Lung (tissue), 11 donors: ENCODE measurements at regions not wholly inside any gene's neighbourhood (a gene's known extent, or its start where the extent isn't known, plus 50 kb on each side); places are given as distances from the start of the nearest gene placed in this dataset.
"Not testable (repeated sequence)": the region's sequence is repeated elsewhere in the genome, so short reads cannot be mapped to it uniquely, and the experiment has no call there.

Source experiments
- ATAC-seq: fragments of 200-7000 bp; cut with Tn5 transposase; one replicate; pipeline ENCODE4 v1.9.1; 2020; ENCODE audit warnings: moderate number of reproducible peaks; ENCODE audit not compliant: insufficient read depth, low FRiP score
- DNase-seq, 3 donors: peaks; one replicate each; pipeline ENCODE4 v3.0.0-alpha.2; 2013 to 2017
- H3K27ac ChIP-seq, 2 donors: one replicate each; pipeline ENCODE4 v1.5.1; 2013; ENCODE audit warnings: mild to moderate bottlenecking in 2 of 2, moderate library complexity in 2 of 2, control low read depth in 1 of 2, inconsistent platforms in 1 of 2, low read depth in 1 of 2, low read length in 1 of 2
- H3K27me3 ChIP-seq, 3 donors: one replicate each; pipeline ENCODE4 v1.5.1; 2013; ENCODE audit warnings: low read length in 2 of 3; ENCODE audit not compliant: control insufficient read depth in 3 of 3, insufficient read depth in 3 of 3
- H3K36me3 ChIP-seq, 4 donors: one replicate each; pipeline ENCODE4 v1.5.1; 2013; ENCODE audit warnings: low read length in 4 of 4, mild to moderate bottlenecking in 1 of 4, moderate library complexity in 1 of 4; ENCODE audit not compliant: control insufficient read depth in 4 of 4, insufficient read depth in 4 of 4
- H3K4me1 ChIP-seq, 5 donors: one replicate each; pipeline ENCODE4 v1.5.1; 2013; ENCODE audit warnings: low read length in 5 of 5, mild to moderate bottlenecking in 2 of 5, moderate library complexity in 1 of 5; ENCODE audit not compliant: control insufficient read depth in 5 of 5, insufficient read depth in 5 of 5
- H3K4me3 ChIP-seq: one replicate; pipeline ENCODE4 v1.5.1; 2013; ENCODE audit warnings: mild to moderate bottlenecking, control low read depth, moderate library complexity
- H3K9ac ChIP-seq, 2 donors: one replicate each; pipeline ENCODE4 v1.5.1; 2013; ENCODE audit warnings: low read length in 2 of 2, control low read depth in 1 of 2; ENCODE audit not compliant: insufficient read depth in 1 of 2
- H3K9me3 ChIP-seq, 4 donors: one replicate each; pipeline ENCODE4 v1.5.1; 2013; ENCODE audit warnings: low read length in 3 of 4, mild to moderate bottlenecking in 1 of 4, moderate library complexity in 1 of 4; ENCODE audit not compliant: control insufficient read depth in 4 of 4, insufficient read depth in 3 of 4
- WGBS, 2 donors: extraction: QIAGEN DNeasy Blood & Tissue Kit; methylation state at CpG; one replicate each; pipeline ENCODE4 v1.1.7; 2013; 5-methylcytosine and 5-hydroxymethylcytosine counted together
- TF ChIP-seq, protein P1 (sequence below): IDR thresholded peaks from 2 replicates; pipeline ENCODE4 v1.5.1; 2012; ENCODE audit warnings: mild to moderate bottlenecking; ENCODE audit errors: control extremely low read depth, extremely low read depth
- donor health status: control.
- donor health status: control.
- donor health status: Bipolar disorder and iron deficiency.
- donor health status: healthy.
- donor health status: DM: yes; HTN: yes; CAD: no.

- TF ChIP-seq, protein P1, sequence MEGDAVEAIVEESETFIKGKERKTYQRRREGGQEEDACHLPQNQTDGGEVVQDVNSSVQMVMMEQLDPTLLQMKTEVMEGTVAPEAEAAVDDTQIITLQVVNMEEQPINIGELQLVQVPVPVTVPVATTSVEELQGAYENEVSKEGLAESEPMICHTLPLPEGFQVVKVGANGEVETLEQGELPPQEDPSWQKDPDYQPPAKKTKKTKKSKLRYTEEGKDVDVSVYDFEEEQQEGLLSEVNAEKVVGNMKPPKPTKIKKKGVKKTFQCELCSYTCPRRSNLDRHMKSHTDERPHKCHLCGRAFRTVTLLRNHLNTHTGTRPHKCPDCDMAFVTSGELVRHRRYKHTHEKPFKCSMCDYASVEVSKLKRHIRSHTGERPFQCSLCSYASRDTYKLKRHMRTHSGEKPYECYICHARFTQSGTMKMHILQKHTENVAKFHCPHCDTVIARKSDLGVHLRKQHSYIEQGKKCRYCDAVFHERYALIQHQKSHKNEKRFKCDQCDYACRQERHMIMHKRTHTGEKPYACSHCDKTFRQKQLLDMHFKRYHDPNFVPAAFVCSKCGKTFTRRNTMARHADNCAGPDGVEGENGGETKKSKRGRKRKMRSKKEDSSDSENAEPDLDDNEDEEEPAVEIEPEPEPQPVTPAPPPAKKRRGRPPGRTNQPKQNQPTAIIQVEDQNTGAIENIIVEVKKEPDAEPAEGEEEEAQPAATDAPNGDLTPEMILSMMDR = no peak
- ATAC-seq (no peak), DNase-seq (no peak)
- no peak overlapping the region for H3K9ac ChIP-seq
- H3K27ac ChIP-seq = no peak overlapping the region
- WGBS, 2 donors = 25 to 46% methylated on average over 3 of the region's 3 CpGs
- H3K9me3 ChIP-seq = peaks cover 0 to 2% (median 0%) of the 10 kb centered on the region in 4 donors
- H3K4me1 ChIP-seq = no peaks in the 10 kb centered on the region
- H3K4me3 ChIP-seq = no peak overlapping the region
- H3K27me3 ChIP-seq = no peaks in the 10 kb centered on the region
- H3K36me3 ChIP-seq = no peaks in the 10 kb centered on the region
These were observed 251.6 kb upstream of the FAM78B start for GRCh38 chr1:166418344-166418933.

DNA sequence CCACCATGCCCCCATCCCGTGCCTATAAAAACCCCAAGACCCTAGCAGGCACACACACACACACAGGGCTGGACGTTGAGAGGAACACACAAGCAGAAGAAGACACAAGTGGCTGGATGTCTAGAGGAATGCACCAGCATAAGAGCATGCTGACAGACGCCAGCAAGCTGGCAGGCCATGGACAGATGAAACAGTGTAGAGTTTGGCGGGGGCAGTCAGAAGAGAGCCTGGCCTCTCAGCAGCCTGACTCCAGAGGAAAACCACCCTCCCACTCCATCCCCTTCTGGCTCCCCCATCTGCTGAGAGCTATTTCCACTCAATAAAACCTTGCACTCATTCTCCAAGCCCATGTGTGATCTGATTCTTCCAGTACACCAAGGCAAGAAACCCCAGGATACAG lies 255.8 kb upstream of the FAM78B start:
- WGBS, 2 donors = 72 to 77% methylated on average over 4 of the region's 4 CpGs
- ATAC-seq, H3K27me3 ChIP-seq: not testable (repeated sequence)

DNA sequence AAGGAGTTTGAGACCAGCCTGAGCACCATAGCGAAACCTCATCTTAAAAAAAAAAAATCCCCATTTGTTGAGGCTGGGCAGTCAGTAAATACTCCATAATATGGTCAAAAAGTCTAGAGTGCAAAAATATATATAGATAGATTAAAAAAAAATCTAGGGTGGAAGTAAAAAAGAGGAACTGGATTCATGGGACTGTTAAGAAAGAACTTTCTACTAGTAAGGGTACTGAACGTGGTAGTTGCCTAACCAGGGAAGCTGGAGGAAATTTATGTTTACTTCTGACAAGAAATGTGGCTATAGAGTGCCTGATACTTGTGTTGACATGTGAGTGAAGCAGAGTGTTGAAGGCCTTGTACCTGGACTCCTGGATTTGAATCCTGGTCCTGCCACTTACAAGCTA lies 265.9 kb upstream of the FAM78B start:
- Histone ChIP-seq H3K9me3 (peaks cover 0 to 2% (median 0%) of the 10 kb centered on the region in 4 donors), H3K27me3 (no peaks in the 10 kb centered on the region), H3K9ac (no peak overlapping the region), H3K36me3 (no peaks in the 10 kb centered on the region), H3K4me1 (no peaks in the 10 kb centered on the region), H3K27ac (no peak overlapping the region), H3K4me3 (no peak overlapping the region)
- TF ChIP-seq, protein P1 = no peak
- no peak for DNase-seq
- 50 to 53% methylated on average over 2 of the region's 2 CpGs for WGBS, 2 donors
- no peak for ATAC-seq

More for the DNA sequence above, 255.8 kb upstream of the FAM78B start:
- H3K4me3 ChIP-seq, H3K4me1 ChIP-seq, DNase-seq, H3K27ac ChIP-seq, H3K9me3 ChIP-seq, H3K9ac ChIP-seq, H3K36me3 ChIP-seq: not testable (repeated sequence)

- H3K9ac ChIP-seq, H3K9me3 ChIP-seq, H3K27ac ChIP-seq, H3K27me3 ChIP-seq, H3K4me1 ChIP-seq, H3K36me3 ChIP-seq, H3K4me3 ChIP-seq, ATAC-seq: not testable (repeated sequence)
- 36 to 42% methylated on average over 7 of the region's 7 CpGs for WGBS, 2 donors
- DNase-seq = peak in 1 of 3 donors; percentile 4
These were observed 266.9 kb upstream of the FAM78B start for GRCh38 chr1:166433404-166434304.
